Choroid plexus epithelial cell (primary cell): ENCODE measurements at regions not wholly inside any gene's neighbourhood (a gene's known extent, or its start where the extent isn't known, plus 50 kb on each side); places are given as distances from the start of the nearest gene placed in this dataset.

ENCODE experiments used
- DNase-seq: peaks from one replicate; pipeline ENCODE4 v3.0.0-alpha.2; 2010; ENCODE audit warnings: low read depth
- H3K4me3 ChIP-seq: 2 replicates; pipeline ENCODE4 v1.5.1; 2011; ENCODE audit warnings: low read depth, mild to moderate bottlenecking, control low read depth, low read length, moderate library complexity
- TF ChIP-seq, protein P1 (sequence below): conservative IDR thresholded peaks from 2 replicates; pipeline ENCODE4 v1.5.1; 2011; ENCODE audit warnings: low read depth, mild to moderate bottlenecking, control low read depth, inconsistent platforms, low read length, moderate library complexity

- no peak for DNase-seq
- no peak overlapping the region for H3K4me3 ChIP-seq
- TF ChIP-seq, protein P1, sequence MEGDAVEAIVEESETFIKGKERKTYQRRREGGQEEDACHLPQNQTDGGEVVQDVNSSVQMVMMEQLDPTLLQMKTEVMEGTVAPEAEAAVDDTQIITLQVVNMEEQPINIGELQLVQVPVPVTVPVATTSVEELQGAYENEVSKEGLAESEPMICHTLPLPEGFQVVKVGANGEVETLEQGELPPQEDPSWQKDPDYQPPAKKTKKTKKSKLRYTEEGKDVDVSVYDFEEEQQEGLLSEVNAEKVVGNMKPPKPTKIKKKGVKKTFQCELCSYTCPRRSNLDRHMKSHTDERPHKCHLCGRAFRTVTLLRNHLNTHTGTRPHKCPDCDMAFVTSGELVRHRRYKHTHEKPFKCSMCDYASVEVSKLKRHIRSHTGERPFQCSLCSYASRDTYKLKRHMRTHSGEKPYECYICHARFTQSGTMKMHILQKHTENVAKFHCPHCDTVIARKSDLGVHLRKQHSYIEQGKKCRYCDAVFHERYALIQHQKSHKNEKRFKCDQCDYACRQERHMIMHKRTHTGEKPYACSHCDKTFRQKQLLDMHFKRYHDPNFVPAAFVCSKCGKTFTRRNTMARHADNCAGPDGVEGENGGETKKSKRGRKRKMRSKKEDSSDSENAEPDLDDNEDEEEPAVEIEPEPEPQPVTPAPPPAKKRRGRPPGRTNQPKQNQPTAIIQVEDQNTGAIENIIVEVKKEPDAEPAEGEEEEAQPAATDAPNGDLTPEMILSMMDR: no peak
These were observed 162.2 kb downstream of the OLFM1 start for GRCh38 chr9:135249711-135250110.

- DNase-seq: no peak
- TF ChIP-seq, protein P1: no peak
- no peak overlapping the region for H3K4me3 ChIP-seq
These were observed 163.9 kb downstream of the OLFM1 start for GRCh38 chr9:135251331-135251761.

- TF ChIP-seq, protein P1: no peak
- DNase-seq: no peak
- no peak overlapping the region for H3K4me3 ChIP-seq
These were observed 164.7 kb downstream of the OLFM1 start for GRCh38 chr9:135251996-135252760.

DNA sequence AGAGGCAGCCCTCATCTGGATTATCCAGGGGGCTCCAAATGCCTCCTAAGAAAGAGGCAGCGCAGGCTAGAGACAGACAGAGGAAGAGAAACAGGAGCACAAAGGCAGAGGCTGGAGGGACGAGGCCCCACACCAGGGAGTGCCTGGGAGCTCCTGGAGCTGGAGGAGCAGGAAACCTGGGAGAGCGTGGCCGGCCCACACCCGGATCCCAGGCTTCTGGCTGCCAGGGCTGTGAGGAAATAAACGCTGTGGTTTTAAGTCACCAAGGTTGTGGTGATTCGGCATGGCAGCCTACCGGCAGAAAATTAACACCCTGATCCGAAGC is 165.5 kb downstream of the OLFM1 start:
- DNase-seq: no peak
- H3K4me3 ChIP-seq: no peak overlapping the region
- TF ChIP-seq, protein P1: no peak

- H3K4me3 ChIP-seq: no peak overlapping the region
- no peak for DNase-seq
- TF ChIP-seq, protein P1: no peak
These were observed 166.0 kb downstream of the OLFM1 start for GRCh38 chr9:135253305-135254004.

DNA sequence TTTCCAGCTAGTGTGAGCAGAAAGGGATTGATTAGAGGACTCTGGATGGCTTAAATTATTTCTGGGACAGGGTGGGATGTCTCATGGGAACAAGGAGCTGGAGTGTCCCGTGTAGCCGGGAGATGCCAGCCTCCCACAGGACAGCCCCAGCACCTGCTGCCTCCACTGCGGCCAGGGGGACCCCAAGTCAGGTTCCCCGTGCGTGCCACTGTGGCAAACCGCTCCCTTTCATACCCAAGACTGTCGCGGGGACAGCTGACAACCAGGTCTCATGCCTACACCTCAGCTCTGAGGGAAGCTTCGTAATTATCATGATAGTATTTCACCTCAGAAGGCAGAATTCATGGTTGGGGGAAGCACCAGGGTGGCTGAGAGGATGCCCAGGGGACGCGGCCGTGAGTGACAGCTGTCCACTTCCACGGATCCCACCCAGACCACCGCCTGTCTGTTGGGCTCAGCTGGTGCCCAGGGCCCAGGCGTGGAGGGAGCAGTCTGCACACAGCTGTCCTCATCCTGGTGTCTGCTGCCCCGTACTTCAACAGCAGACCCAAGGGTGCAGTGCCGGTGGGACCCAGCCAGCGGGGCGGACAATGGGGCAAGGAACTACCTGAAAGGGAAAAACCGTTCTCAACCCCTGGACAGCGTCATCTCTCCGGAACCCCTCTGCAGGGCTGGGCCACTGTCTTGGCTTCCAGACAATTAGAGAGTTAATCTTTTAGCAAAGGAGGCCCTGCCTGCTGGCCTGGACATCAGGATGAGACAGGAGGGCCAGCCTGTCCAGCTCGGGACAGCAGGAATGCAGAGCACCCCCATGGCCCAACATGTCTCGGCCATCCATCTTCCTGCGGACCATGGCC is 166.9 kb downstream of the OLFM1 start:
- TF ChIP-seq, protein P1: no peak
- DNase-seq: no peak
- no peak overlapping the region for H3K4me3 ChIP-seq
